Right atrium auricular region (tissue), 2 donors: ENCODE measurements at regions not wholly inside any gene's neighbourhood (a gene's known extent, or its start where the extent isn't known, plus 50 kb on each side); places are given as distances from the start of the nearest gene placed in this dataset.
"Not testable (repeated sequence)": the region's sequence is repeated elsewhere in the genome, so short reads cannot be mapped to it uniquely, and the experiment has no call there.

Experiments used
- DNase-seq: peaks from one replicate; pipeline ENCODE4 v3.0.0-alpha.2; 2019; ENCODE audit warnings: low spot score
- H3K27ac ChIP-seq, 2 donors: fragments of 200-600 bp; sonication (generic); 1 replicate in 1 of 2; 2 replicates in 1 of 2; pipeline ENCODE4 v1.5.1; 2016 to 2019
- H3K27me3 ChIP-seq, 2 donors: fragments of 200-600 bp; sonication (generic); one replicate each; pipeline versions ENCODE4 v1.5.1 to v1.6.0; 2017 to 2019
- H3K36me3 ChIP-seq: fragments of 200-600 bp; sonication (generic); one replicate; pipeline ENCODE4 v1.5.1; 2016
- H3K4me1 ChIP-seq, 2 donors: fragments of 200-600 bp; sonication (generic); one replicate each; pipeline versions ENCODE4 v1.5.1 to v1.6.0; 2017 to 2019
- H3K4me3 ChIP-seq, 2 donors: fragments of 200-600 bp; sonication (generic); 1 replicate in 1 of 2; 2 replicates in 1 of 2; pipeline ENCODE4 v1.5.1; 2017 to 2019; ENCODE audit warnings: mild to moderate bottlenecking in 1 of 2, moderate library complexity in 1 of 2
- H3K9me3 ChIP-seq, 2 donors: fragments of 200-600 bp; sonication (generic); one replicate each; pipeline ENCODE4 v1.5.1; 2019
- CTCF ChIP-seq, 2 donors: fragments of 200-600 bp; sonication (generic); IDR thresholded peaks; one replicate each; pipeline ENCODE4 v1.5.1; 2019; ENCODE audit warnings: antibody characterized with exemption in 2 of 2

GRCh38 chr12:63508543-63508942 is 159.8 kb downstream of the DPY19L2 start:
- H3K27ac ChIP-seq: no peak overlapping the region
- no peak for DNase-seq

GRCh38 chr12:63499567-63499966 is 168.7 kb downstream of the DPY19L2 start:
- TF ChIP-seq CTCF (IDR thresholded peaks at IDR 0.05): no peak
- Histone ChIP-seq H3K27me3 (no peaks in the 10 kb centered on the region), H3K4me3 (no peak overlapping the region), H3K9me3 (no peaks in the 10 kb centered on the region), H3K36me3 (no peaks in the 10 kb centered on the region), H3K4me1 (no peaks in the 10 kb centered on the region), H3K27ac (no peak overlapping the region)
- DNase-seq: no peak

More at GRCh38 chr12:63508543-63508942, 159.8 kb downstream of the DPY19L2 start:
- Histone ChIP-seq H3K27me3 (no peaks in the 10 kb centered on the region), H3K4me1 (no peaks in the 10 kb centered on the region), H3K9me3 (peaks cover 0 to 19% of the 10 kb centered on the region in 2 donors), H3K4me3 (no peak overlapping the region), H3K36me3 (no peaks in the 10 kb centered on the region)
- no peak for TF ChIP-seq CTCF (IDR thresholded peaks at IDR 0.05)

- no peak overlapping the region for H3K27ac ChIP-seq
- H3K36me3 ChIP-seq: no peaks in the 10 kb centered on the region
- TF ChIP-seq CTCF (IDR thresholded peaks at IDR 0.05): no peak
- H3K4me3 ChIP-seq: no peak overlapping the region
- DNase-seq: no peak
- H3K4me1 ChIP-seq: no peaks in the 10 kb centered on the region
- no peaks in the 10 kb centered on the region for H3K9me3 ChIP-seq
- no peaks in the 10 kb centered on the region for H3K27me3 ChIP-seq
Measured at GRCh38 chr12:63498239-63498638, 170.1 kb downstream of the DPY19L2 start.

GRCh38 chr12:63496654-63497053 is 171.6 kb downstream of the DPY19L2 start:
- H3K4me1 ChIP-seq: no peaks in the 10 kb centered on the region
- no peaks in the 10 kb centered on the region for H3K27me3 ChIP-seq
- no peak overlapping the region for H3K27ac ChIP-seq
- H3K36me3 ChIP-seq: no peaks in the 10 kb centered on the region
- TF ChIP-seq CTCF (IDR thresholded peaks at IDR 0.05): no peak
- H3K9me3 ChIP-seq: no peaks in the 10 kb centered on the region
- H3K4me3 ChIP-seq: no peak overlapping the region
- DNase-seq: no peak

- no peaks in the 10 kb centered on the region for H3K4me1 ChIP-seq
- no peak overlapping the region for H3K27ac ChIP-seq
- H3K27me3 ChIP-seq: no peaks in the 10 kb centered on the region
- no peak for DNase-seq
- H3K9me3 ChIP-seq: no peaks in the 10 kb centered on the region
- no peak for TF ChIP-seq CTCF (IDR thresholded peaks at IDR 0.05)
- H3K4me3 ChIP-seq: no peak overlapping the region
- no peaks in the 10 kb centered on the region for H3K36me3 ChIP-seq
Measured at GRCh38 chr12:63495974-63496373, 172.3 kb downstream of the DPY19L2 start.

GRCh38 chr12:63493357-63493756 is 174.9 kb downstream of the DPY19L2 start:
- H3K9me3 ChIP-seq, H3K36me3 ChIP-seq, H3K4me3 ChIP-seq, H3K27me3 ChIP-seq, H3K27ac ChIP-seq, DNase-seq, H3K4me1 ChIP-seq: not testable (repeated sequence)
